OCI-LY1 (cell line): ENCODE measurements at regions not wholly inside any gene's neighbourhood (a gene's known extent, or its start where the extent isn't known, plus 50 kb on each side); places are given as distances from the start of the nearest gene placed in this dataset.

Experiments used
- CTCF ChIP-seq: fragments of 200-600 bp; sonication (generic), shearing (Covaris generic); IDR thresholded peaks from 2 replicates; pipeline ENCODE4 v1.5.1; 2017; ENCODE audit warnings: mild to moderate bottlenecking, antibody characterized with exemption, low read length, moderate library complexity, mixed read lengths
- EZH2 ChIP-seq: fragments of 200-600 bp; sonication (generic), shearing (Covaris generic); IDR thresholded peaks from 2 replicates; pipeline ENCODE4 v1.8.0; 2017; ENCODE audit warnings: borderline replicate concordance, mixed run types, mild to moderate bottlenecking, antibody characterized with exemption, low read length, moderate library complexity, mixed read lengths

GRCh38 chr4:112708772-112709171, 71.8 kb downstream of the LARP7 start:
- TF ChIP-seq CTCF (no peak), EZH2 (no peak)
